ENCODE measurements at regions not wholly inside any gene's neighbourhood (a gene's known extent, or its start where the extent isn't known, plus 50 kb on each side); places are given as distances from the start of the nearest gene placed in this dataset.

DNA sequence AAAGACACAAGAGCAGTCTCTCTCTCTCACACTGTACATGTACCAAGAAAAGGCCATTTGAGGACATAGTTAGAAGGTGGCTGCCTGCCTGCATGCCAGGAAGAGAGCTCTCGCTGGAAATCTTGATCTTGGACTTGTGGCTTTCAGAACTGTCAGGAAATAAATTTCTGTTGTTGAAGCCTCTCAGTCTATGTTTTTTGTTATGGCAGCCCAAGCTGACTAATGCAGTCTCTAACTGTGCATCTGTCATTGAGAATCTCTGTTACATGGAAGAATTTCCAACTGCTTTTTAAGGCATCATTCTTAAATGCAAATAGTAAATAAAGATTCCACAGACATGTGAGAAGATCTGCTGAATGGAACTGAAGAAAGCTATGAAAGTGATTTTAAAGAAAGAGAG is 198.3 kb downstream of the PCDH10 start:
- Histone ChIP-seq H3K9ac (ENCODE audit: insufficient read depth, low read length, poor library complexity, severe bottlenecking) (no peak overlapping the region), H3K79me2 (ENCODE audit: insufficient read depth, low read length) (no peaks in the 10 kb centered on the region), H3K9me3 (replicated peaks in 1 of 2; ENCODE audit: control insufficient read depth in 1 of 2, insufficient read depth in 1 of 2, low read length in 2 of 2) (no peaks in the 10 kb centered on the region), H3K4me3 (replicated peaks in 1 of 3; ENCODE audit: low read depth in 2 of 3, low read length in 3 of 3) (no peak overlapping the region), H3K4me1 (ENCODE audit: control insufficient read depth in 1 of 2, insufficient read depth in 2 of 2, low read length in 2 of 2) (no peaks in the 10 kb centered on the region), H3K36me3 (replicated peaks in 1 of 2; ENCODE audit: control insufficient read depth in 1 of 2, insufficient read depth in 2 of 2, low read length in 2 of 2) (no peaks in the 10 kb centered on the region), H2AFZ (ENCODE audit: insufficient read depth, low read depth, low read length, poor library complexity, severe bottlenecking) (no peak overlapping the region), H3K27me3 (ENCODE audit: control insufficient read depth in 2 of 2, insufficient read depth in 2 of 2, low read length in 2 of 2) (no peaks in the 10 kb centered on the region), H3K27ac (ENCODE audit: low read depth in 1 of 2, low read length in 2 of 2) (no peak overlapping the region), H3K4me2 (replicated peaks; ENCODE audit: extremely low read depth, low read length, poor library complexity, severe bottlenecking) (no peak overlapping the region), H4K20me1 (ENCODE audit: insufficient read depth, low read length) (no peaks in the 10 kb centered on the region)
- DNase-seq = no peak
- TF ChIP-seq, protein P1, sequence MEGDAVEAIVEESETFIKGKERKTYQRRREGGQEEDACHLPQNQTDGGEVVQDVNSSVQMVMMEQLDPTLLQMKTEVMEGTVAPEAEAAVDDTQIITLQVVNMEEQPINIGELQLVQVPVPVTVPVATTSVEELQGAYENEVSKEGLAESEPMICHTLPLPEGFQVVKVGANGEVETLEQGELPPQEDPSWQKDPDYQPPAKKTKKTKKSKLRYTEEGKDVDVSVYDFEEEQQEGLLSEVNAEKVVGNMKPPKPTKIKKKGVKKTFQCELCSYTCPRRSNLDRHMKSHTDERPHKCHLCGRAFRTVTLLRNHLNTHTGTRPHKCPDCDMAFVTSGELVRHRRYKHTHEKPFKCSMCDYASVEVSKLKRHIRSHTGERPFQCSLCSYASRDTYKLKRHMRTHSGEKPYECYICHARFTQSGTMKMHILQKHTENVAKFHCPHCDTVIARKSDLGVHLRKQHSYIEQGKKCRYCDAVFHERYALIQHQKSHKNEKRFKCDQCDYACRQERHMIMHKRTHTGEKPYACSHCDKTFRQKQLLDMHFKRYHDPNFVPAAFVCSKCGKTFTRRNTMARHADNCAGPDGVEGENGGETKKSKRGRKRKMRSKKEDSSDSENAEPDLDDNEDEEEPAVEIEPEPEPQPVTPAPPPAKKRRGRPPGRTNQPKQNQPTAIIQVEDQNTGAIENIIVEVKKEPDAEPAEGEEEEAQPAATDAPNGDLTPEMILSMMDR (IDR thresholded peaks at IDR 0.05) = no peak
- Mint-ChIP-seq H3K4me3 (no peak overlapping the region), H3K4me1 (no peaks in the 10 kb centered on the region), H3K27ac (no peak overlapping the region), H3K9me3 (peaks cover 0 to 3% (median 0%) of the 10 kb centered on the region in 7 donors), H3K36me3 (no peaks in the 10 kb centered on the region), H3K27me3 (ENCODE audit: low read depth in 3 of 3) (no peaks in the 10 kb centered on the region)
- WGBS (ENCODE audit: insufficient coverage) = 10% methylated on average over 1 of the region's 1 CpG
- intact Hi-C loops (cut with micrococcal nuclease) = no loop called here

- Histone ChIP-seq H3K27me3 (ENCODE audit: control insufficient read depth in 2 of 2, insufficient read depth in 2 of 2, low read length in 2 of 2) (no peaks in the 10 kb centered on the region), H3K9me3 (replicated peaks in 1 of 2; ENCODE audit: control insufficient read depth in 1 of 2, insufficient read depth in 1 of 2, low read length in 2 of 2) (no peaks in the 10 kb centered on the region), H3K9ac (ENCODE audit: insufficient read depth, low read length, poor library complexity, severe bottlenecking) (no peak overlapping the region), H3K4me3 (replicated peaks in 1 of 3; ENCODE audit: low read depth in 2 of 3, low read length in 3 of 3) (no peak overlapping the region), H3K4me1 (ENCODE audit: control insufficient read depth in 1 of 2, insufficient read depth in 2 of 2, low read length in 2 of 2) (no peaks in the 10 kb centered on the region), H2AFZ (ENCODE audit: insufficient read depth, low read depth, low read length, poor library complexity, severe bottlenecking) (no peak overlapping the region), H3K4me2 (replicated peaks; ENCODE audit: extremely low read depth, low read length, poor library complexity, severe bottlenecking) (no peak overlapping the region), H4K20me1 (ENCODE audit: insufficient read depth, low read length) (no peaks in the 10 kb centered on the region), H3K36me3 (replicated peaks in 1 of 2; ENCODE audit: control insufficient read depth in 1 of 2, insufficient read depth in 2 of 2, low read length in 2 of 2) (no peaks in the 10 kb centered on the region), H3K79me2 (ENCODE audit: insufficient read depth, low read length) (no peaks in the 10 kb centered on the region), H3K27ac (ENCODE audit: low read depth in 1 of 2, low read length in 2 of 2) (no peak overlapping the region)
- TF ChIP-seq, protein P1 (IDR thresholded peaks at IDR 0.05) = no peak
- Mint-ChIP-seq H3K9me3 (peaks cover 0 to 3% (median 0%) of the 10 kb centered on the region in 7 donors), H3K27me3 (ENCODE audit: low read depth in 3 of 3) (peaks cover 0 to 1% (median 0%) of the 10 kb centered on the region in 3 donors), H3K4me3 (no peak overlapping the region), H3K27ac (no peak overlapping the region), H3K36me3 (no peaks in the 10 kb centered on the region), H3K4me1 (no peaks in the 10 kb centered on the region)
- intact Hi-C loops (cut with micrococcal nuclease) = no loop called here
- DNase-seq = no peak
- no CpG with 5 or more reads among the region's 1 CpG for WGBS (ENCODE audit: insufficient coverage)
These were observed 175.4 kb downstream of the PCDH10 start for GRCh38 chr4:133324491-133324890.
